DMS 273 treated with DMSO at 0.1 percent for 48 hours (cell line): ENCODE measurements at regions not wholly inside any gene's neighbourhood (a gene's known extent, or its start where the extent isn't known, plus 50 kb on each side); places are given as distances from the start of the nearest gene placed in this dataset.
"Not testable (repeated sequence)": the region's sequence is repeated elsewhere in the genome, so short reads cannot be mapped to it uniquely, and the experiment has no call there.

ENCODE experiments used
- DNase-seq: peaks from one replicate; lab custom pipeline; 2025; lab: John Stamatoyannopoulos, UW

GRCh38 chr10:60513281-60513680 lies 123.6 kb upstream of the ANK3 start:
- no peak for DNase-seq

GRCh38 chr10:60511477-60512229 lies 122.0 kb upstream of the ANK3 start:
- DNase-seq, result no peak

GRCh38 chr10:60508831-60509230 lies 119.2 kb upstream of the ANK3 start:
- DNase-seq, result no peak

GRCh38 chr10:60508037-60508436 lies 118.4 kb upstream of the ANK3 start:
- DNase-seq, result no peak

GRCh38 chr10:60502621-60503020 lies 112.9 kb upstream of the ANK3 start:
- DNase-seq, result no peak

- DNase-seq, result no peak
These were observed 109.3 kb upstream of the ANK3 start for GRCh38 chr10:60498985-60499384.

- DNase-seq, result no peak
These were observed 107.7 kb upstream of the ANK3 start for GRCh38 chr10:60497364-60497763.

- no peak for DNase-seq
These were observed 106.5 kb upstream of the ANK3 start for GRCh38 chr10:60496181-60496580.

GRCh38 chr10:60495338-60496055 lies 105.8 kb upstream of the ANK3 start:
- DNase-seq, result no peak

- no peak for DNase-seq
These were observed 105.1 kb upstream of the ANK3 start for GRCh38 chr10:60494774-60495173.

GRCh38 chr10:60491162-60491561 lies 101.5 kb upstream of the ANK3 start:
- no peak for DNase-seq

- DNase-seq, result no peak
These were observed 100.3 kb upstream of the ANK3 start for GRCh38 chr10:60490013-60490412.

- no peak for DNase-seq
These were observed 98.5 kb upstream of the ANK3 start for GRCh38 chr10:60488111-60488669.

GRCh38 chr10:60487543-60487942 lies 97.9 kb upstream of the ANK3 start:
- no peak for DNase-seq

- no peak for DNase-seq
These were observed 95.3 kb upstream of the ANK3 start for GRCh38 chr10:60485025-60485424.

GRCh38 chr10:60480865-60481563 lies 91.3 kb upstream of the ANK3 start:
- peak; percentile 42 for DNase-seq

GRCh38 chr10:60479305-60480020 lies 89.8 kb upstream of the ANK3 start:
- DNase-seq, result no peak

GRCh38 chr10:60476451-60476850 lies 86.8 kb upstream of the ANK3 start:
- DNase-seq, result no peak

- DNase-seq, result no peak
These were observed 83.9 kb upstream of the ANK3 start for GRCh38 chr10:60473557-60473956.

GRCh38 chr10:60470091-60470490 lies 80.4 kb upstream of the ANK3 start:
- no peak for DNase-seq

- DNase-seq, result not testable (repeated sequence)
These were observed 79.5 kb upstream of the ANK3 start for GRCh38 chr10:60469147-60469546.

- DNase-seq, result no peak
These were observed 77.5 kb upstream of the ANK3 start for GRCh38 chr10:60467202-60467546.
